ENCODE measurements at regions not wholly inside any gene's neighbourhood (a gene's known extent, or its start where the extent isn't known, plus 50 kb on each side); places are given as distances from the start of the nearest gene placed in this dataset.

DNA sequence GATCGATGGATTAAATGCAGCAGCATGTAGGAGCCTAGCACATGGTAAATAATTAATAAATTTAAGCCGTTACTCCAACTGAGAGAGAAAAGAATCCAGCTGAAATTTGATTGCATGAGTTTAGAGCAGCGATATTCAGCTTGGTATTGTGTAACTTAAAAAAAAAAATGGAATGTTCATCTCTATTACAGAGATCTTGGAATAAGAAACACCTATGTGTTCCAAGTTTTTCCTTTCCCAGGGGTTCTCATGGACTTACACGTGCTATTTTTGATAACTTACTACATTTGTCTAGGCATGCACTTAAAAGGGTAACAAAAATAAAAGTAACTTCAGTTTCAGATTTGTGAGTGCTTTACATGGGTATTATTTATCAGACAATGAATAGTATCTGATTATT is 122.8 kb downstream of the RASSF9 start:
- TF ChIP-seq EZH2 (IDR thresholded peaks at IDR 0.05; ENCODE audit: insufficient read depth, poor library complexity, severe bottlenecking) (no peak), EZH2phosphoT487 (IDR thresholded peaks at IDR 0.05; ENCODE audit: insufficient read depth, low read depth) (no peak)

Measured in GM23248 (cell line).